NCI-H2227 (cell line): ENCODE measurements at regions not wholly inside any gene's neighbourhood (a gene's known extent, or its start where the extent isn't known, plus 50 kb on each side); places are given as distances from the start of the nearest gene placed in this dataset.

Source experiments
- DNase-seq: peaks from one replicate; lab custom pipeline; 2025; ENCODE audit not compliant: unreplicated experiment; lab: John Stamatoyannopoulos, UW

GRCh38 chr6:87938287-87938686 is 109.4 kb upstream of the SPACA1 start:
- DNase-seq, result no peak

GRCh38 chr6:87936065-87936464 is 111.6 kb upstream of the SPACA1 start:
- no peak for DNase-seq

- no peak for DNase-seq
Observed at GRCh38 chr6:87935196-87935595, 112.4 kb upstream of the SPACA1 start.

- DNase-seq, result no peak
Observed at GRCh38 chr6:87932361-87932760, 115.3 kb upstream of the SPACA1 start.

GRCh38 chr6:87929843-87930288 is 117.8 kb upstream of the SPACA1 start:
- peak; percentile 84 for DNase-seq

GRCh38 chr6:87926687-87927086 is 121.0 kb upstream of the SPACA1 start:
- DNase-seq, result no peak

GRCh38 chr6:87926072-87926471 is 121.6 kb upstream of the SPACA1 start:
- DNase-seq, result no peak

GRCh38 chr6:87925373-87926060 is 122.1 kb upstream of the SPACA1 start:
- DNase-seq, result no peak

GRCh38 chr6:87923389-87924050 is 124.1 kb upstream of the SPACA1 start:
- no peak for DNase-seq

GRCh38 chr6:87922947-87923330 is 124.7 kb upstream of the SPACA1 start:
- no peak for DNase-seq

GRCh38 chr6:87922196-87922946 is 125.3 kb upstream of the SPACA1 start:
- no peak for DNase-seq

- DNase-seq, result no peak
Observed at GRCh38 chr6:87921034-87921433, 126.6 kb upstream of the SPACA1 start.

GRCh38 chr6:87920245-87920644 is 127.4 kb upstream of the SPACA1 start:
- no peak for DNase-seq

- no peak for DNase-seq
Observed at GRCh38 chr6:87919416-87919815, 128.2 kb upstream of the SPACA1 start.

- no peak for DNase-seq
Observed at GRCh38 chr6:87919001-87919400, 128.6 kb upstream of the SPACA1 start.

- DNase-seq, result no peak
Observed at GRCh38 chr6:87918461-87918941, 129.1 kb upstream of the SPACA1 start.

GRCh38 chr6:87917886-87918285 is 129.8 kb upstream of the SPACA1 start:
- DNase-seq, result no peak

- DNase-seq, result no peak
Observed at GRCh38 chr6:87916446-87916845, 131.2 kb upstream of the SPACA1 start.

GRCh38 chr6:87914637-87915395 is 132.8 kb upstream of the SPACA1 start:
- no peak for DNase-seq

GRCh38 chr6:87913974-87914373 is 133.7 kb upstream of the SPACA1 start:
- no peak for DNase-seq

- no peak for DNase-seq
Observed at GRCh38 chr6:87912102-87912501, 135.5 kb upstream of the SPACA1 start.
